HPDE6-E6E7 (cell line): ENCODE measurements at regions not wholly inside any gene's neighbourhood (a gene's known extent, or its start where the extent isn't known, plus 50 kb on each side); places are given as distances from the start of the nearest gene placed in this dataset.

ENCODE experiments used
- DNase-seq: peaks from one replicate; pipeline ENCODE4 v3.0.0; 2011; ENCODE audit warnings: missing footprints; ENCODE audit errors: extremely low spot score

GRCh38 chr2:5953525-5953924, 261.3 kb downstream of the SOX11 start:
- no peak for DNase-seq

- no peak for DNase-seq
These were observed 262.3 kb downstream of the SOX11 start for GRCh38 chr2:5954509-5954908.

- DNase-seq = no peak
These were observed 263.7 kb downstream of the SOX11 start for GRCh38 chr2:5955921-5956320.

- DNase-seq = no peak
These were observed 267.9 kb downstream of the SOX11 start for GRCh38 chr2:5959836-5960820.

GRCh38 chr2:5967506-5967905, 275.3 kb downstream of the SOX11 start:
- no peak for DNase-seq

GRCh38 chr2:5969303-5969702, 277.1 kb downstream of the SOX11 start:
- no peak for DNase-seq

- no peak for DNase-seq
These were observed 278.2 kb downstream of the SOX11 start for GRCh38 chr2:5970347-5970746.

- no peak for DNase-seq
These were observed 282.3 kb downstream of the SOX11 start for GRCh38 chr2:5974477-5974876.

- no peak for DNase-seq
These were observed 283.2 kb downstream of the SOX11 start for GRCh38 chr2:5975401-5975800.

- DNase-seq = no peak
These were observed 284.4 kb downstream of the SOX11 start for GRCh38 chr2:5976531-5977065.

GRCh38 chr2:5977477-5977876, 285.3 kb downstream of the SOX11 start:
- DNase-seq = no peak

- DNase-seq = no peak
These were observed 286.1 kb downstream of the SOX11 start for GRCh38 chr2:5978131-5978751.

- no peak for DNase-seq
These were observed 288.4 kb downstream of the SOX11 start for GRCh38 chr2:5980450-5981190.

GRCh38 chr2:5982193-5982902, 290.2 kb downstream of the SOX11 start:
- DNase-seq = no peak

- DNase-seq = no peak
These were observed 290.7 kb downstream of the SOX11 start for GRCh38 chr2:5982903-5983265.

- no peak for DNase-seq
These were observed 291.5 kb downstream of the SOX11 start for GRCh38 chr2:5983511-5984272.

- DNase-seq = no peak
These were observed 292.1 kb downstream of the SOX11 start for GRCh38 chr2:5984273-5984655.

GRCh38 chr2:5984946-5985345, 292.8 kb downstream of the SOX11 start:
- DNase-seq = no peak

- DNase-seq = no peak
These were observed 293.6 kb downstream of the SOX11 start for GRCh38 chr2:5985536-5986385.
